A549 (cell line): ENCODE measurements at regions not wholly inside any gene's neighbourhood (a gene's known extent, or its start where the extent isn't known, plus 50 kb on each side); places are given as distances from the start of the nearest gene placed in this dataset.

Experiments
- CBX8 ChIP-seq: fragments of 200-600 bp; sonication (generic); IDR thresholded peaks from 2 replicates; pipeline ENCODE4 v1.6.1; 2016
- CTCF ChIP-seq: fragments of >200 bp; sonication (Bioruptor Twin); formaldehyde crosslinking; IDR thresholded peaks from 3 replicates; pipeline ENCODE4 v1.5.1; 2016
- E2F6 ChIP-seq: IDR thresholded peaks from 2 replicates; pipeline ENCODE4 v1.6.1; 2012; ENCODE audit warnings: low read depth, borderline replicate concordance
- JUN ChIP-seq, 2 experiments: fragments of >200 bp; sonication (Bioruptor Twin); formaldehyde crosslinking; IDR thresholded peaks; 2 replicates in 1 of 2; 3 replicates in 1 of 2; pipeline ENCODE4 v1.6.1; 2016 to 2017
- JUNB ChIP-seq: fragments of >200 bp; sonication (Bioruptor Twin); formaldehyde crosslinking; IDR thresholded peaks from 2 replicates; pipeline ENCODE4 v1.6.1; 2016
- MYC ChIP-seq: IDR thresholded peaks from 2 replicates; pipeline ENCODE4 v1.6.1; 2012; ENCODE audit warnings: mild to moderate bottlenecking, inconsistent platforms, low read length, improper control_type of control experiment, borderline replicate concordance
- NR3C1 ChIP-seq: fragments of >200 bp; sonication (Bioruptor Twin); formaldehyde crosslinking; IDR thresholded peaks from 3 replicates; pipeline ENCODE4 v1.6.1; 2017
- RARB ChIP-seq: fragments of 250-450 bp; sonication (Bioruptor Pico); IDR thresholded peaks from 2 replicates; pipeline ENCODE4 v1.8.0; 2021; ENCODE audit warnings: mild to moderate bottlenecking, moderate library complexity
- REST ChIP-seq: fragments of 200-600 bp; sonication (generic); IDR thresholded peaks from 2 replicates; pipeline ENCODE4 v1.6.1; 2016; ENCODE audit warnings: antibody characterized with exemption, mild to moderate bottlenecking, moderate library complexity
- SMC3 ChIP-seq: fragments of >200 bp; sonication (Bioruptor Twin); formaldehyde crosslinking; IDR thresholded peaks from 3 replicates; pipeline ENCODE4 v1.6.1; 2018; ENCODE audit warnings: inconsistent platforms
- USF2 ChIP-seq: fragments of 450-650 bp; IDR thresholded peaks from 2 replicates; pipeline ENCODE4 v1.6.1; 2014; ENCODE audit warnings: antibody characterized with exemption

GRCh38 chr1:222454782-222455181 is 93.1 kb downstream of the HHIPL2 start:
- TF ChIP-seq CTCF (no peak), REST (no peak), CBX8 (no peak), MYC (no peak), SMC3 (no peak), JUN (IDR thresholded peaks at IDR 0.05) (no peak), RARB (CRISPR knock-in tag) (no peak), USF2 (no peak), E2F6 (no peak), JUNB (no peak), NR3C1 (no peak)
